GM12864 (cell line): ENCODE measurements at regions not wholly inside any gene's neighbourhood (a gene's known extent, or its start where the extent isn't known, plus 50 kb on each side); places are given as distances from the start of the nearest gene placed in this dataset.

Experiments used
- DNase-seq: peaks from one replicate; pipeline ENCODE4 v3.0.0-alpha.2; 2011; ENCODE audit warnings: low read depth
- H3K4me3 ChIP-seq: 2 replicates; pipeline ENCODE4 v1.5.1; 2011; ENCODE audit warnings: mild to moderate bottlenecking, low read depth, low read length, control low read depth
- CTCF ChIP-seq: IDR thresholded peaks from 2 replicates; pipeline ENCODE4 v1.5.1; 2011; ENCODE audit warnings: low read depth, mild to moderate bottlenecking, moderate library complexity, low read length, control low read depth, inconsistent platforms; ENCODE audit errors: missing control alignments

- no peak for DNase-seq
- TF ChIP-seq CTCF: no peak
- no peak overlapping the region for H3K4me3 ChIP-seq
Observed at GRCh38 chr7:135731-136645, 56.4 kb upstream of the FAM20C start.

GRCh38 chr7:137094-137891, 55.1 kb upstream of the FAM20C start:
- DNase-seq: no peak
- no peak overlapping the region for H3K4me3 ChIP-seq

GRCh38 chr7:139131-139530, 53.2 kb upstream of the FAM20C start:
- no peak for DNase-seq
- no peak overlapping the region for H3K4me3 ChIP-seq
- TF ChIP-seq CTCF: no peak

More at GRCh38 chr7:137094-137891, 55.1 kb upstream of the FAM20C start:
- no peak for TF ChIP-seq CTCF

- no peak for TF ChIP-seq CTCF
- H3K4me3 ChIP-seq: no peak overlapping the region
- DNase-seq: no peak
Observed at GRCh38 chr7:139561-140243, 52.7 kb upstream of the FAM20C start.

- TF ChIP-seq CTCF: no peak
- no peak for DNase-seq
Observed at GRCh38 chr7:140996-141395, 51.4 kb upstream of the FAM20C start.

GRCh38 chr7:142248-142941, 50.0 kb upstream of the FAM20C start:
- TF ChIP-seq CTCF: no peak
- DNase-seq: no peak
- no peak overlapping the region for H3K4me3 ChIP-seq

More at GRCh38 chr7:140996-141395, 51.4 kb upstream of the FAM20C start:
- no peak overlapping the region for H3K4me3 ChIP-seq
